ENCODE measurements at regions not wholly inside any gene's neighbourhood (a gene's known extent, or its start where the extent isn't known, plus 50 kb on each side); places are given as distances from the start of the nearest gene placed in this dataset.
"Not testable (repeated sequence)": the region's sequence is repeated elsewhere in the genome, so short reads cannot be mapped to it uniquely, and the experiment has no call there.

DNA sequence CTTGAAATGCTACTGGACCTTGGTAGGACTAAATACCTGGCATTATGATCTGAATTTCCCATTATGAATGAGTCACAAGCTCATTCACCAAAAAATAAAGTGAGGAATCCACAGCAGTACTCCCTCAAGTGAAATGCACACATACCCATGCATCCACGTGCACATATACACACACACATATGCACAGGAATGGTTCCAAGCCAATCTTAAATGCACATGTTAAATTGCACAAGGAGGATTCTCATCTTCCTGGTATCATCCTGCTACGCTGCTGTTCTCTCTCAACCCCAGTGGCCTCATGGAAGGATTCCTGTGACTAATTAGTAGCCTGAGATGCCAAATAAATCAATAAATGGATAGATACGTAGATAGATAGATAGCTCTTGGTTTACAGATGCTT is 132.1 kb upstream of the KLF12 start:
- no peak for DNase-seq (ENCODE audit: low read depth)
- TF ChIP-seq, protein P1, sequence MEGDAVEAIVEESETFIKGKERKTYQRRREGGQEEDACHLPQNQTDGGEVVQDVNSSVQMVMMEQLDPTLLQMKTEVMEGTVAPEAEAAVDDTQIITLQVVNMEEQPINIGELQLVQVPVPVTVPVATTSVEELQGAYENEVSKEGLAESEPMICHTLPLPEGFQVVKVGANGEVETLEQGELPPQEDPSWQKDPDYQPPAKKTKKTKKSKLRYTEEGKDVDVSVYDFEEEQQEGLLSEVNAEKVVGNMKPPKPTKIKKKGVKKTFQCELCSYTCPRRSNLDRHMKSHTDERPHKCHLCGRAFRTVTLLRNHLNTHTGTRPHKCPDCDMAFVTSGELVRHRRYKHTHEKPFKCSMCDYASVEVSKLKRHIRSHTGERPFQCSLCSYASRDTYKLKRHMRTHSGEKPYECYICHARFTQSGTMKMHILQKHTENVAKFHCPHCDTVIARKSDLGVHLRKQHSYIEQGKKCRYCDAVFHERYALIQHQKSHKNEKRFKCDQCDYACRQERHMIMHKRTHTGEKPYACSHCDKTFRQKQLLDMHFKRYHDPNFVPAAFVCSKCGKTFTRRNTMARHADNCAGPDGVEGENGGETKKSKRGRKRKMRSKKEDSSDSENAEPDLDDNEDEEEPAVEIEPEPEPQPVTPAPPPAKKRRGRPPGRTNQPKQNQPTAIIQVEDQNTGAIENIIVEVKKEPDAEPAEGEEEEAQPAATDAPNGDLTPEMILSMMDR (IDR thresholded peaks at IDR 0.05; ENCODE audit: control insufficient read depth, extremely low read depth, insufficient read depth): no peak
- no peak overlapping the region for H3K4me3 ChIP-seq (ENCODE audit: low read depth, low read length)

DNA sequence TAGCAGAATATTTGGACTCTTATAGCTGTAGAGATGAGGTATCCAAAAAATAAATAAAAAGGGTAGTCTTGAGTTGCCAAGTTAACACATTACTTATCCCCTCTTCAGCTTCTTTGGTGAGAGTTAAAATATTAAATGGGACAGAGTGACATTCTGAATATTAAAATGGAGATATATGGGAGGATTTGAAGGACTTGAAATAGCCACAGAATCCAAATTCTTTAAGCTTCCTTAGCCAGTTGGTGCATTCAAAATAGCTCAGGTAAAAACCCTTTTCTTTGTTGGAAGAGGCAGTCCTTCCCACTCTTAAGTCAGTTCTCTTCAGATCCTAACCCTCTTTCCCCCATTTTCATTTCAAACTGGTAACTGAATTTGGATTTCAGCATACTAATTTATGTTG is 130.1 kb upstream of the KLF12 start:
- H3K4me3 ChIP-seq (ENCODE audit: low read depth, low read length): no peak overlapping the region
- DNase-seq (ENCODE audit: low read depth): no peak
- TF ChIP-seq, protein P1 (IDR thresholded peaks at IDR 0.05; ENCODE audit: control insufficient read depth, extremely low read depth, insufficient read depth): no peak

DNA sequence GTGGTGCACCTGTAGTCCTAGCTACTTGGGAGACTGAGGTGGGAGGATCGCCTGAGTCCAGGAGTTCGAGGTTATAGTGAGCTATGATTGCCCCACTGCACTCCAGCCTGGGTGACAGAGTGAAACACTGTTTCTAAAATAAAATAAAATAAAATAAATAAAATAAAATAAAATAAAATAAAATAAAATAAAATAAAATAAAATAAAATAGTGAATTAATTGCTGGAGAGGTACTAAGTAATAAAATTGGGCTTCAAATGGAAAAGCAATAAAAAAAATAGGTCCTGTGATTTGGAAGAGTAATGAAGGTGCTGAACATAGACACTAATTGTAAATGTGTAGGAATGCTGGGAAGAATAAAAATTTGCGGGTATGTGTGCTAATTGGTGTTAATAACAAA is 126.2 kb upstream of the KLF12 start:
- H3K4me3 ChIP-seq (ENCODE audit: low read depth, low read length); DNase-seq (ENCODE audit: low read depth): not testable (repeated sequence)

DNA sequence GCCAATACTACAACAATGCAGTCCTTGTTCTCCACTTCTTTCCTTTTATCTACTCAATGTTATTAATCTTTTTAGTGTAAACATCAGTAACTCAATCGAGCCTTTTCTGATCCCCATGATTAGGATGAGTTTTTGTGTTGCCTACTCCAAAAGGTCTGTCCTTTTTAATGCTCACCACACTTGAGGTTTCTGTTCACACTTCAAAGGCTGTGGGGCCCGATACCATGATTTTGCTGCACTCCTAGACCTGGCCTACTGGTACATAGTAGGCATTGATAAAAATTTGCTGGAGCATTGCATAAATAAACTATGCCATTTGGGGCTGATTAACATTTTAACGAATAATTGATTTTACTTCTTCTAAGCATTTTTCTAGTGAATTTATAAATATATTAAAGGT is 125.4 kb upstream of the KLF12 start:
- TF ChIP-seq, protein P1 (IDR thresholded peaks at IDR 0.05; ENCODE audit: control insufficient read depth, extremely low read depth, insufficient read depth): no peak
- H3K4me3 ChIP-seq (ENCODE audit: low read depth, low read length): no peak overlapping the region
- no peak for DNase-seq (ENCODE audit: low read depth)

DNA sequence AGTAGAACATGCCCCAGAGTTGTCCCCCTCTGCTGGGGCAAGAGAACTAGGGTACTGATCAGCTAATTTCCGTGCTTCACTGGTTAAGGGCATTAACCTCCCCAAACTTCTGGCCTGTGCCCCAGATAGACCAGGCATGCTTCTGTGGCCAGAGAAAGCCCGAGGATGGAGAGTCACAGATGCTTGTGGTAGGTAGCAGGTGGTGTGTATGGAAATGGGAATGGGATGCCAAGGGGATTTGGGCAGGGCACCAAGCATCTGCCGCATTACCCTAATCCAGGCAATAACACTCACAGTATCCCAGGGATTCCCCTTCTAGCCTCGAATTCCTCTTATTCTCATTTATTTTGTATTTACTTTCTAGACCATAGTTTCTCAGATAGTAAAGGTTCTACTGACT is 124.8 kb upstream of the KLF12 start:
- DNase-seq (ENCODE audit: low read depth): no peak
- TF ChIP-seq, protein P1 (IDR thresholded peaks at IDR 0.05; ENCODE audit: control insufficient read depth, extremely low read depth, insufficient read depth): no peak
- H3K4me3 ChIP-seq (ENCODE audit: low read depth, low read length): no peak overlapping the region

DNA sequence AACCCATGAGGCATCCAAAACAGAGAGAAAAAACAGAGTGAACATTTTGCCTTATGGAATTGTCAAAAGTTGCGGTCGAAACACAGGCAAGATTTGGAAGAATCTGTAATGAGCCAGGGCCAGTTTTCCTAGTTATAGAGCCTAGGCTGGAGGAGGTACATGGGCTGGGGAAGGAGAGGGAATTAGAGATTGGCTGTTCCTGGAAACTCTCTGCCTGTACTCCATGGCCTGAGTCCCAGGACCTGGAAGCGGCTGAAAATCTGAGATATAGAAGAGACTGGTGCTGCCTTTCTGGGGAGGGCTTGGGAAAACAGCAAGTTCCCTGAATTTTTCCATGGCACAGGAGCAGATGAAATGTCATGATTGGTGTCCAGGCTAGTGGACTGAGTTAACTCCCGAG is 122.8 kb upstream of the KLF12 start:
- DNase-seq (ENCODE audit: low read depth): no peak
- TF ChIP-seq, protein P1 (IDR thresholded peaks at IDR 0.05; ENCODE audit: control insufficient read depth, extremely low read depth, insufficient read depth): no peak
- no peak overlapping the region for H3K4me3 ChIP-seq (ENCODE audit: low read depth, low read length)

DNA sequence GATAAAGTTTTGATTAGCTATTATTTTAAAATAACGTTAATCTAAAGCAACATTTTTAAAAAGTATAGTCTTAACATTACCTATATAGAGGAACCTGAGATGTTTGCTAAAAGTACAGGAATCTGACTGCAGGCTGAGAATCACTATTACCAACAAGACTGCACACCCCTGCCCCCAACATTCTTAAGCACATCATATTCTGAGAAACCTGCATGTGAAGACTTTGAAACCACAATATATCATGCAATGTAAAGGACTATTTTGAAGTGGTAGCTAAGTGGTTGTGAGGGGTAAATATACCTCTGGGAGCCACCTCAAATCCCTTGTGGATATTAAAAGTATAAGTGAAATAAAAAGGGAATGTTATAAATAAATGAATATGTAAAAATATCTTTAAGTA is 119.0 kb upstream of the KLF12 start:
- DNase-seq (ENCODE audit: low read depth): no peak
- TF ChIP-seq, protein P1 (IDR thresholded peaks at IDR 0.05; ENCODE audit: control insufficient read depth, extremely low read depth, insufficient read depth): no peak
- H3K4me3 ChIP-seq (ENCODE audit: low read depth, low read length): no peak overlapping the region

Data from LNCaP clone FGC (cell line).